Tibial nerve (tissue), 4 donors: ENCODE measurements at regions not wholly inside any gene's neighbourhood (a gene's known extent, or its start where the extent isn't known, plus 50 kb on each side); places are given as distances from the start of the nearest gene placed in this dataset. TPM values are rescaled to one million over a fixed set of nuclear protein-coding genes. Genes with fewer than 3 reads are reported as not detected.

Experiments
- DNase-seq, 2 donors: peaks; one replicate each; pipeline ENCODE4 v3.0.0-alpha.2; 2019; ENCODE audit warnings: low spot score in 2 of 2
- H3K27ac ChIP-seq, 4 donors: fragments of 200-600 bp; sonication (generic) in 3 of 4; one replicate each; pipeline ENCODE4 v1.5.1; 2017 to 2019; ENCODE audit warnings: mild to moderate bottlenecking in 1 of 4
- H3K27me3 ChIP-seq, 2 donors: fragments of 200-600 bp; sonication (generic) in 1 of 2; one replicate each; pipeline versions ENCODE4 v1.5.1 to v1.6.0; 2017 to 2019
- H3K36me3 ChIP-seq, 3 donors: fragments of 200-600 bp; sonication (generic); one replicate each; pipeline ENCODE4 v1.5.1; 2018 to 2019
- H3K4me1 ChIP-seq, 4 donors: fragments of 200-600 bp; sonication (generic) in 3 of 4; one replicate each; pipeline ENCODE4 v1.5.1; 2017 to 2019
- H3K4me3 ChIP-seq, 4 donors: fragments of 200-600 bp; sonication (generic) in 3 of 4; one replicate each; pipeline ENCODE4 v1.5.1; 2017 to 2019; ENCODE audit warnings: mild to moderate bottlenecking in 1 of 4, moderate library complexity in 1 of 4
- H3K9me3 ChIP-seq, 4 donors: fragments of 200-600 bp; sonication (generic) in 3 of 4; one replicate each; pipeline ENCODE4 v1.5.1; 2017 to 2019
- CTCF ChIP-seq, 5 experiments: fragments of 200-600 bp in 3 of 5; fragments of 450-650 bp in 2 of 5; sonication (generic) in 3 of 5; IDR thresholded peaks; one replicate each; pipeline ENCODE4 v1.5.1; 2016 to 2019; ENCODE audit warnings: antibody characterized with exemption in 5 of 5, mild to moderate bottlenecking in 3 of 5, moderate library complexity in 2 of 5
- EP300 ChIP-seq, 2 donors: sonication (generic); formaldehyde crosslinking; IDR thresholded peaks; one replicate each; pipeline ENCODE4 v1.6.1; 2017; ENCODE audit warnings: antibody characterized with exemption in 2 of 2, mild to moderate bottlenecking in 1 of 2
- POLR2A ChIP-seq, 2 donors: fragments of 450-650 bp; IDR thresholded peaks; one replicate each; pipeline ENCODE4 v1.6.1; 2017; ENCODE audit warnings: antibody characterized with exemption in 2 of 2, mild to moderate bottlenecking in 2 of 2, moderate library complexity in 2 of 2
- WGBS, 2 donors: methylation state at CpG; one replicate each; pipeline ENCODE4 v1.1.5; 2018; 5-methylcytosine and 5-hydroxymethylcytosine counted together
- small RNA-seq: library from RNA; depleted of rRNA; stranded (forward); fragments of <200 nt; gene quantifications from one replicate; pipeline ENCODE3, GENCODE V24; 2016

- H3K27me3 ChIP-seq, result no peaks in the 10 kb centered on the region
- no peaks in the 10 kb centered on the region for H3K4me1 ChIP-seq
- TF ChIP-seq CTCF (IDR thresholded peaks at IDR 0.05) (no peak), POLR2A (IDR thresholded peaks at IDR 0.05) (no peak), EP300 (IDR thresholded peaks at IDR 0.05) (no peak)
- no peak for DNase-seq
- H3K9me3 ChIP-seq, result peaks cover 0 to 53% (median 13%) of the 10 kb centered on the region in 4 donors
- no peak overlapping the region for H3K4me3 ChIP-seq
- 81 to 86% methylated on average over 2 of the region's 2 CpGs for WGBS, 2 donors
- H3K36me3 ChIP-seq, result no peaks in the 10 kb centered on the region
- H3K27ac ChIP-seq, result no peak overlapping the region
Measured at GRCh38 chr4:4960574-4960973, 58.7 kb downstream of the CYTL1 start.

- Histone ChIP-seq H3K4me1 (no peaks in the 10 kb centered on the region), H3K27me3 (no peaks in the 10 kb centered on the region), H3K27ac (no peak overlapping the region), H3K36me3 (no peaks in the 10 kb centered on the region), H3K9me3 (peaks cover 0 to 53% (median 13%) of the 10 kb centered on the region in 4 donors), H3K4me3 (no peak overlapping the region)
- 79 to 91% methylated on average over 1 of the region's 1 CpG for WGBS, 2 donors
- no peak for TF ChIP-seq CTCF (IDR thresholded peaks at IDR 0.05)
- no peak for TF ChIP-seq EP300 (IDR thresholded peaks at IDR 0.05)
- TF ChIP-seq POLR2A (IDR thresholded peaks at IDR 0.05), result no peak
- DNase-seq, result no peak
Measured at GRCh38 chr4:4961936-4962335, 57.3 kb downstream of the CYTL1 start.

GRCh38 chr4:4962928-4963327, 56.3 kb downstream of the CYTL1 start:
- no peak overlapping the region for H3K27ac ChIP-seq
- no peak for DNase-seq
- H3K4me3 ChIP-seq, result no peak overlapping the region
- WGBS, 2 donors, result 43 to 49% methylated on average over 1 of the region's 1 CpG
- no peaks in the 10 kb centered on the region for H3K27me3 ChIP-seq
- TF ChIP-seq EP300 (IDR thresholded peaks at IDR 0.05) (no peak), CTCF (IDR thresholded peaks at IDR 0.05) (no peak), POLR2A (IDR thresholded peaks at IDR 0.05) (no peak)
- no peaks in the 10 kb centered on the region for H3K36me3 ChIP-seq
- no peaks in the 10 kb centered on the region for H3K4me1 ChIP-seq
- peaks cover 0 to 53% (median 13%) of the 10 kb centered on the region in 4 donors for H3K9me3 ChIP-seq

Small RNA genes lying in the stretch of these regions (small RNA-seq; reads per million reads assigned to genes)
- gene RN7SKP113, result not detected
